Immature natural killer cell (primary cell): ENCODE measurements at regions not wholly inside any gene's neighbourhood (a gene's known extent, or its start where the extent isn't known, plus 50 kb on each side); places are given as distances from the start of the nearest gene placed in this dataset.

Experiments used
- DNase-seq, 3 donors: peaks; one replicate each; pipeline ENCODE4 v3.0.0; 2022; ENCODE audit warnings: mixed read lengths in 1 of 3
- H3K27ac Mint-ChIP-seq, 6 donors: one replicate each; pipeline ENCODE4 v1.8.0; 2020; ENCODE audit warnings: mixed read lengths in 6 of 6, mild to moderate bottlenecking in 5 of 6, inconsistent platforms in 4 of 6, moderate library complexity in 3 of 6
- H3K27me3 Mint-ChIP-seq, 3 donors: one replicate each; pipeline ENCODE4 v1.8.0; 2020 to 2021; ENCODE audit warnings: low read depth in 3 of 3, mild to moderate bottlenecking in 3 of 3, mixed read lengths in 3 of 3, moderate library complexity in 3 of 3, inconsistent platforms in 1 of 3
- H3K36me3 Mint-ChIP-seq, 3 donors: one replicate each; pipeline ENCODE4 v1.8.0; 2020; ENCODE audit warnings: mixed read lengths in 3 of 3, inconsistent platforms in 2 of 3, mild to moderate bottlenecking in 2 of 3
- H3K4me1 Mint-ChIP-seq, 2 donors: one replicate each; pipeline ENCODE4 v1.8.0; 2020; ENCODE audit warnings: inconsistent platforms in 2 of 2, mild to moderate bottlenecking in 2 of 2, mixed read lengths in 2 of 2, moderate library complexity in 1 of 2
- H3K4me3 Mint-ChIP-seq, 5 donors: one replicate each; pipeline ENCODE4 v1.8.0; 2020; ENCODE audit warnings: mild to moderate bottlenecking in 5 of 5, mixed read lengths in 5 of 5, inconsistent platforms in 3 of 5, moderate library complexity in 3 of 5
- H3K9me3 Mint-ChIP-seq, 6 donors: one replicate each; pipeline ENCODE4 v1.8.0; 2020; ENCODE audit warnings: mild to moderate bottlenecking in 6 of 6, mixed read lengths in 6 of 6, inconsistent platforms in 4 of 6, moderate library complexity in 3 of 6

GRCh38 chr3:162138509-162138908 lies 641.9 kb downstream of the OTOL1 start:
- Mint-ChIP-seq H3K9me3 (peaks cover 2 to 21% (median 4%) of the 10 kb centered on the region in 6 donors), H3K4me1 (peaks cover 4% of the 10 kb centered on the region in 2 donors), H3K27ac (no peak overlapping the region), H3K36me3 (no peaks in the 10 kb centered on the region), H3K4me3 (no peak overlapping the region), H3K27me3 (no peaks in the 10 kb centered on the region)
- DNase-seq: no peak

DNA sequence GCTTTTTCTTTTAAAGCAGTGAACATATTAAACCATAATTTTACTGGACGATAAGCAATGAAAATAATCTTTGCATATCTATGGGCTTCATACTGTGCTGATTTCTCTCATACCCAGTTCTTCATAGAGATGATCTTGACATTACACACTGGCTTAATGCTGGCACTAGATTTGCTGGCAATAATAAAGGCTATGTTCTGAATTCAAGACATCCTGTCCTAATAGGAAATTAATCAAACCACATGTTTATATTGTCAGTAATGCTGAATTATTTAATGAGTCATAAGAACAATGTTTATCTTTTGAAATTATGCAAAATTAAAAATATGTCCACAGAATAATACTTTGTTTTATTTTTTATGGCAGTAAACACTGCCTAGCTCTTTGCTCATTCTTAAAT lies 643.2 kb downstream of the OTOL1 start:
- Mint-ChIP-seq H3K27ac (no peak overlapping the region), H3K4me1 (no peaks in the 10 kb centered on the region), H3K36me3 (no peaks in the 10 kb centered on the region), H3K27me3 (no peaks in the 10 kb centered on the region), H3K9me3 (peaks cover 0 to 21% (median 6%) of the 10 kb centered on the region in 6 donors), H3K4me3 (no peak overlapping the region)
- DNase-seq: no peak

DNA sequence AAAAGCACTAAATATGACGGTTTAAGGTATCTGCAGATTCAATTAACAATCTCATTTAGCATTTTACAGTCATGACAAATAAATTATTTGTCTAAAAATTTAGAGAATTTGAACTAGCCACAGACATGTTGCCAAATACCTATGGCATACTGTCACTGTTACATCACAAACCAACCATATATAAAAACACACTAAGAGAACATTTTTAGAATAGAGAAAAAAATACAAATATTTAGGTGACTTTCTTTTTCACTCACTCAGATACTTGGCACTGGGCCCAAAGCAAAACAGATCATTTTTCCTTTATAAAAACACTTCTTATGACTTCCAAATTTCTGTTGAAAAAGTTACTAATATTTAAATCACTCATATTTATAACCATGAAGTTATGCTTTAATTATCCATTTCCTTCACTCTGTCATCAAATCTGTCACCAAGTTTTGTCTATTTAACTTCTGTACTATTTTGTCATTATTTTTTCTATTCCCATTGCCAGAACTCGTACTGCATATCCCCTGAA lies 644.7 kb downstream of the OTOL1 start:
- H3K27me3 Mint-ChIP-seq: no peaks in the 10 kb centered on the region
- peaks cover 0 to 16% (median 4%) of the 10 kb centered on the region in 6 donors for H3K9me3 Mint-ChIP-seq
- H3K4me1 Mint-ChIP-seq: no peaks in the 10 kb centered on the region
- no peak overlapping the region for H3K4me3 Mint-ChIP-seq
- no peak for DNase-seq
- H3K27ac Mint-ChIP-seq: no peak overlapping the region
- no peaks in the 10 kb centered on the region for H3K36me3 Mint-ChIP-seq

DNA sequence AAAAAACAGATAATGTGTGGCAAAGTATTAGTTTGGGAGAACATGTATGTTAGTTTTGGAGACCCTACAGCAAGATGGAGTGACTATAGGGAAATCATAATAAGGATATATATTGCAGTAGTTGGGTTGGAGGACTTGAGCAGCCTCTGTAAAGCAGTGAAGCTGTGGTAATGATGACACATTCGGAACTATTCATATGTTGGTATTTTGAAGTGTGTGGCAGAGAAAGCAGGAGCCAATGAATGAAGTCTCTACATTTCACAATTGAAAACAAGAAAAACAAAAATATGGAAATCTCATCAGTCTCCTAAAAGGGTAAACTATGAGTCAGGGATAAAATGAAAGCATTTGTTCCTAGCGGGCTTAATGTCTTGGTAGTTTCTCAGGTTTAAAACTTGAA lies 645.9 kb downstream of the OTOL1 start:
- H3K36me3 Mint-ChIP-seq: no peaks in the 10 kb centered on the region
- H3K4me1 Mint-ChIP-seq: no peaks in the 10 kb centered on the region
- peaks cover 0 to 14% (median 3%) of the 10 kb centered on the region in 6 donors for H3K9me3 Mint-ChIP-seq
- DNase-seq: no peak
- H3K27me3 Mint-ChIP-seq: no peaks in the 10 kb centered on the region
- no peak overlapping the region for H3K4me3 Mint-ChIP-seq
- no peak overlapping the region for H3K27ac Mint-ChIP-seq

DNA sequence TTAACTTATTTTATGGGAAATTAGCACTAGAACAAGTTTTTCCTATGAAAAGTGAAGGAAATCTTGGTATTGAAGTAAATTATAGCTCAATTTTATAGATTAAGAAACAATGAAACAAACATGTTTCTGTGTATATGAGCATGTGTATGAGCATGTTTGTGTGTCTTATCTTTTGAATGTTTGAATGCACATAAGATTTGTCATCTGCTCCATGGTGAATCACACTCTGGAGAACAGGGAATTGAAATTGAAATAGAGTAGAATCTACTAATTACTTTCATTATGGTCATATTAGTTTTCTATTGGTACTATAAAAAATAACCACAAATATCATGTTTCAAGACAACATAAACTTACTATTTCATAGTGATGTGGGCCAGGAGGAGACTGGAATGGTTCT lies 646.6 kb downstream of the OTOL1 start:
- H3K4me1 Mint-ChIP-seq: no peaks in the 10 kb centered on the region
- H3K27me3 Mint-ChIP-seq: no peaks in the 10 kb centered on the region
- no peaks in the 10 kb centered on the region for H3K36me3 Mint-ChIP-seq

GRCh38 chr3:162147996-162148395 lies 651.4 kb downstream of the OTOL1 start:
- Mint-ChIP-seq H3K27ac (no peak overlapping the region), H3K27me3 (no peaks in the 10 kb centered on the region), H3K9me3 (peaks cover 0 to 12% (median 4%) of the 10 kb centered on the region in 6 donors), H3K4me3 (no peak overlapping the region), H3K36me3 (no peaks in the 10 kb centered on the region), H3K4me1 (no peaks in the 10 kb centered on the region)
- DNase-seq: no peak

More for the DNA sequence above, 646.6 kb downstream of the OTOL1 start:
- Mint-ChIP-seq H3K27ac (no peak overlapping the region), H3K9me3 (peaks cover 0 to 17% (median 3%) of the 10 kb centered on the region in 6 donors), H3K4me3 (no peak overlapping the region)
- no peak for DNase-seq

DNA sequence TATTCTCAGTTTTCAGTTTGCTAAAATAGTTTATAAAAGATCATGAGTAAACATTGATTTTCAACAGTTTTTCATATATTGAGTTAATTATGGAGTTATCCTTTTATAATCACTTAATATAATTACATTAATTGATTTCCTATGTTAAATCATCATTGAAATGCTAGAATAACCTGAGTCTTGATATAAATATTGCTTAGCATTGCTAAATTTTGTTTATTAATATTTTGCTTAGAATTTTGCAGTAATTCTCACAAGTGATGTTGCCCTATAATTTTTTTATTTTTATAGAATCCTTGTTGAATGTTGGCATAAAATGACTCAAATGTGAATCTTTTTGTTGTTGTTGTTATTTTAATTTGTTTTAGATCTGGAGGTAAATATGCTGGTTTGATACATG lies 654.2 kb downstream of the OTOL1 start:
- Mint-ChIP-seq H3K4me1 (no peaks in the 10 kb centered on the region), H3K27ac (no peak overlapping the region), H3K9me3 (peaks cover 0 to 7% (median 3%) of the 10 kb centered on the region in 6 donors), H3K36me3 (no peaks in the 10 kb centered on the region), H3K27me3 (no peaks in the 10 kb centered on the region), H3K4me3 (no peak overlapping the region)
- DNase-seq: no peak

- peaks cover 0 to 2% (median 0%) of the 10 kb centered on the region in 3 donors for H3K36me3 Mint-ChIP-seq
- H3K4me1 Mint-ChIP-seq: no peaks in the 10 kb centered on the region
- DNase-seq: no peak
- peaks cover 0 to 7% (median 3%) of the 10 kb centered on the region in 6 donors for H3K9me3 Mint-ChIP-seq
- no peak overlapping the region for H3K27ac Mint-ChIP-seq
- no peak overlapping the region for H3K4me3 Mint-ChIP-seq
- H3K27me3 Mint-ChIP-seq: no peaks in the 10 kb centered on the region
Observed at GRCh38 chr3:162152636-162153035, 656.0 kb downstream of the OTOL1 start.

DNA sequence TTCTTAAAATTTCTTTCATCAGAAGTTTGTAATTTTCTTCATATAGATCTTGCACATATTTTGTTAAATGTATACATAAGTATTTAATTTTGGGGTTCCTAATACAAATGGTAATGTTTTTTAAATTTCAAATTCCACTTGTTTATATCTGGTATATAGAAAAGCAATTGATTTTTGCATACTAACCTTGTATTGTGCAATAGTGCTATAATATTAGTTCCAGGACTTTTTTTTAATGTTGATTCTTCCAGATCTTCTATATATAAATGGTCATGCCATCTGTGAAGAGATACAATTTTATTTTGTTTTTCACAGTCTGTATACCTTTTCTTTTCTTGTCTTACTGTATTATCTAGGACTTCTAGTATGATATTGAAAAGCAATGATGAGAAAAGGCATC lies 665.0 kb downstream of the OTOL1 start:
- Mint-ChIP-seq H3K4me3 (no peak overlapping the region), H3K9me3 (peaks cover 0 to 28% (median 11%) of the 10 kb centered on the region in 6 donors), H3K27ac (no peak overlapping the region), H3K4me1 (peaks cover 4 to 6% of the 10 kb centered on the region in 2 donors), H3K36me3 (peaks cover 0 to 3% (median 3%) of the 10 kb centered on the region in 3 donors), H3K27me3 (no peaks in the 10 kb centered on the region)
- DNase-seq: no peak

DNA sequence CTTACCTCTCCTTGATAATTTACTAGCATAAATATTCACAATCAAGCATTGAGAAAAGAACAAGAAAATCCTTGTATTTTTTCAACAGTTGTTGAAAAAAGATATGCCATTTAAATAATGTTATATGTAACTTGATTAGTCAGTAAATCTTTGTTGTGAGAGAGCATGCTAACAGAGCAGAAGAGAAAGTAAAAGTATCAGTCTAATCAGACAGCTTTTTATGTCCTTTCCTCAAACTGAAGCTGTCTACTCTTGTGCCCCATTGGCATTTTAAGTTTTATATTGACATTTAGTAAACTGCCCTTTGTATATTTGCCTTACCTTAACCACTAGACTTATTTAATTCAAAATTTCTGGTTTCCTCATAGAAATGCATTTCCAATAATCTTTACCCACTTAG lies 668.7 kb downstream of the OTOL1 start:
- Mint-ChIP-seq H3K9me3 (peaks cover 3 to 31% (median 6%) of the 10 kb centered on the region in 6 donors), H3K4me1 (peaks cover 4 to 6% of the 10 kb centered on the region in 2 donors), H3K27ac (peak overlapping the region in 1 of 6 donors; percentile 11), H3K4me3 (peak overlapping the region in 2 of 5 donors; percentile 1 to 24), H3K27me3 (no peaks in the 10 kb centered on the region), H3K36me3 (no peaks in the 10 kb centered on the region)
- no peak for DNase-seq

- Mint-ChIP-seq H3K4me3 (no peak overlapping the region), H3K27ac (no peak overlapping the region), H3K27me3 (no peaks in the 10 kb centered on the region), H3K9me3 (peaks cover 4 to 35% (median 6%) of the 10 kb centered on the region in 6 donors), H3K36me3 (no peaks in the 10 kb centered on the region), H3K4me1 (peaks cover 4 to 6% of the 10 kb centered on the region in 2 donors)
- no peak for DNase-seq
Observed at GRCh38 chr3:162166543-162166942, 669.9 kb downstream of the OTOL1 start.

DNA sequence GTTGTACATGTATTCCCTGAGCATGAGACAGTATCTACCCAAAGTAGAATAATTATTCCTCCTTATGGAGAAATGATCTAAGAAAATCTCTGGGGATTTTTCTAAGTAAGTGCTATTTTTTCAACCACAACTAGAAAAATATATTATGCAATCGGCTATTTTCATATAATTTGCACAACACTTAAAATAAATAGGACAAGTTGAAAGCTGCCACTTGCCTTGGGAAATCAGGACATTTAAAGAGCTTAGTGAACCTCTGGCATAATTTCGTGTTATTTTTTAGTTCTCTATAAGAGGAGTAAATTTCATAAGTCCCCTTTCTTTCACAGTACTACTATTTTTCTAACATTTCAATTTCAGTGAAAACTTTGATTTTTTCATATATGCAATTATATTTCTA lies 672.1 kb downstream of the OTOL1 start:
- DNase-seq: no peak
- Mint-ChIP-seq H3K4me3 (no peak overlapping the region), H3K27me3 (no peaks in the 10 kb centered on the region), H3K27ac (no peak overlapping the region), H3K36me3 (no peaks in the 10 kb centered on the region), H3K4me1 (peaks cover 4 to 6% of the 10 kb centered on the region in 2 donors), H3K9me3 (peaks cover 6 to 43% (median 11%) of the 10 kb centered on the region in 6 donors)

DNA sequence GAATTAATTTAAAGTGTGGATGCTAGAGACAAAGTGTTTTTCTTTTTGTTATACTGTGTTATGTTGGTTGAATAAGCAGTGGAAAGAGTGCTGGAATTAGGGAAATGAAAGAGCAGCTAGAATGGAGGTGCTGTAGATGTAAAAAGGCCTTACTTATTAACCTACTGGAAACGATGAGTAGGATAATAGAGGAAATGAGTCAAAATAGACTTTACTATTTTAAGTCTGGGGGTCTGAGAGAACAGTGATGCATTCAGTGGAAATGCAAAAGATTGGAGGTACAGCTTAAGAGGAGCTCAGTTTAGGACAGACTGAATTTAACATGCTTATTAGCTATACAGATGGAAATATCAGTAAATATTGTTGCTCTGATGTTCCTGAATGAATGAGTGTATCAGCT lies 674.0 kb downstream of the OTOL1 start:
- Mint-ChIP-seq H3K4me3 (no peak overlapping the region), H3K27me3 (no peaks in the 10 kb centered on the region)

GRCh38 chr3:162171970-162172369 lies 675.4 kb downstream of the OTOL1 start:
- Mint-ChIP-seq H3K36me3 (no peaks in the 10 kb centered on the region), H3K27me3 (peaks cover 0 to 2% (median 0%) of the 10 kb centered on the region in 3 donors), H3K27ac (no peak overlapping the region), H3K4me1 (no peaks in the 10 kb centered on the region), H3K4me3 (no peak overlapping the region), H3K9me3 (peaks cover 5 to 43% (median 14%) of the 10 kb centered on the region in 6 donors)
- DNase-seq: no peak

More for the DNA sequence above, 674.0 kb downstream of the OTOL1 start:
- Mint-ChIP-seq H3K9me3 (peaks cover 3 to 43% (median 13%) of the 10 kb centered on the region in 6 donors), H3K36me3 (no peaks in the 10 kb centered on the region), H3K27ac (no peak overlapping the region), H3K4me1 (peaks cover 4% of the 10 kb centered on the region in 2 donors)
- no peak for DNase-seq

DNA sequence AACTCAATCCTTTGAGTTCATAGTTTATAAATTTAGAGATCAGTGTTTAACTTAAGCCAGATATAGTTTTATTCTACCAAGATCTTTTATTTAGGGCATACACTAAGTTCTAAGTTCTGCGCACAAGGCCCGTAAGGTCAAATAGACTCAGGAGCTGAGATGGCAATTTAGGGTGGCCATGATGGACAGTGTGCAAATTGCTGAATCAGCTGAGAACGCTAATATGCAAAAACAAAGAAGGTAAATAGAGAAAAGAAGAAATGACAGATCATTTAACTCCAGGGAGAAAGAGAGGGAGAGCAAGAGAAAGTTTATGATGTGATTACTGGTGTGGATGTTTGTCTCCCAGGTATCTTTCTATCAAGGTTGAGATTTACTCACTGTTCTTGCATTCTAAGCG lies 678.5 kb downstream of the OTOL1 start:
- peaks cover 0 to 2% (median 0%) of the 10 kb centered on the region in 3 donors for H3K27me3 Mint-ChIP-seq

More for the DNA sequence above, 678.5 kb downstream of the OTOL1 start:
- Mint-ChIP-seq H3K27ac (no peak overlapping the region), H3K36me3 (no peaks in the 10 kb centered on the region), H3K9me3 (peaks cover 5 to 43% (median 14%) of the 10 kb centered on the region in 6 donors), H3K4me3 (no peak overlapping the region), H3K4me1 (no peaks in the 10 kb centered on the region)
- no peak for DNase-seq
